Pons (tissue), 1 donor: ENCODE measurements at regions not wholly inside any gene's neighbourhood (a gene's known extent, or its start where the extent isn't known, plus 50 kb on each side); places are given as distances from the start of the nearest gene placed in this dataset.

ENCODE experiments used
- DNase-seq: peaks from one replicate; pipeline ENCODE4 v3.0.0-alpha.2; 2016; ENCODE audit warnings: low spot score

DNA sequence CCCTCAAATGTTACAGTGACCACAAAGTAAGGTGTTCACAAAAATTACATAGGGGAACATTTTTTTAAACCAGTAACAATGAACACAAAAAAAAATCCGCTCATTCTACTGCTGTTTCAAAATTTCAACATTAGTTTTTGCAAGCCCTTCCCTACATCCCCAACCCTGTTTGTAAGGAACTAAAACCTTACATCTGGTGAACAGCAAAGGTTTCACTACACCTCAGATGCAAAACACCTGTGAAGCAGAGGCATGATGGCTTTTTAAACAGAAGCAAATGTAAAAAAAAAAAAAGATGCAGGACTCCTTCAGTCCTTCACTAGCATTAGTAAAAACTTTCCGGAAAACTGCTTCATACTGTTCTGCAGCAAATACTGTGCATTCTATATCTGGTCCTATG, 50.0 kb upstream of the API5 start:
- DNase-seq = no peak
